ENCODE measurements at regions not wholly inside any gene's neighbourhood (a gene's known extent, or its start where the extent isn't known, plus 50 kb on each side); places are given as distances from the start of the nearest gene placed in this dataset.

DNA sequence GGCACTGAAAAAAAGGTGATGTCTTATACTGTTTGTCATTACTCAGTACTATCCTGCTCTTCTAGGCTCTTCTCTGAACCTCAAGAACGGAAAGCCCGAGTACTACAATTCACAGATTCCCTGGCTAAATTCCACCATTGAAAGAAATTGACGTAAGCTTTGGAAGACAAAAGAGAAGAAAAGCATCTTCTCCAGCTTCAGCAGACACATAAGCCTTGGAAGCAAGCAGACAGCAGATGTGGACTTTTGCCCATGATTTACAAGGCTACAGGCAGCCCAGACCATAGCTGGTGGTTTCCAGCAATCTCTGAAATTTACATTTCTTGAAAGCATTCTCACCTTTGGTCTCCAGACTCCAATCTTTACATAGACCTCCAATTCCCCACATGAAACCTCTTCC is 289.0 kb downstream of the C1D start:
- TF ChIP-seq, protein P1, sequence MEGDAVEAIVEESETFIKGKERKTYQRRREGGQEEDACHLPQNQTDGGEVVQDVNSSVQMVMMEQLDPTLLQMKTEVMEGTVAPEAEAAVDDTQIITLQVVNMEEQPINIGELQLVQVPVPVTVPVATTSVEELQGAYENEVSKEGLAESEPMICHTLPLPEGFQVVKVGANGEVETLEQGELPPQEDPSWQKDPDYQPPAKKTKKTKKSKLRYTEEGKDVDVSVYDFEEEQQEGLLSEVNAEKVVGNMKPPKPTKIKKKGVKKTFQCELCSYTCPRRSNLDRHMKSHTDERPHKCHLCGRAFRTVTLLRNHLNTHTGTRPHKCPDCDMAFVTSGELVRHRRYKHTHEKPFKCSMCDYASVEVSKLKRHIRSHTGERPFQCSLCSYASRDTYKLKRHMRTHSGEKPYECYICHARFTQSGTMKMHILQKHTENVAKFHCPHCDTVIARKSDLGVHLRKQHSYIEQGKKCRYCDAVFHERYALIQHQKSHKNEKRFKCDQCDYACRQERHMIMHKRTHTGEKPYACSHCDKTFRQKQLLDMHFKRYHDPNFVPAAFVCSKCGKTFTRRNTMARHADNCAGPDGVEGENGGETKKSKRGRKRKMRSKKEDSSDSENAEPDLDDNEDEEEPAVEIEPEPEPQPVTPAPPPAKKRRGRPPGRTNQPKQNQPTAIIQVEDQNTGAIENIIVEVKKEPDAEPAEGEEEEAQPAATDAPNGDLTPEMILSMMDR (IDR thresholded peaks at IDR 0.05; ENCODE audit: low read depth, low read length, missing input control), result no peak
- TF ChIP-seq, protein P2, sequence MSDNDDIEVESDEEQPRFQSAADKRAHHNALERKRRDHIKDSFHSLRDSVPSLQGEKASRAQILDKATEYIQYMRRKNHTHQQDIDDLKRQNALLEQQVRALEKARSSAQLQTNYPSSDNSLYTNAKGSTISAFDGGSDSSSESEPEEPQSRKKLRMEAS (IDR thresholded peaks at IDR 0.05), result no peak
- TF ChIP-seq TAF1 (conservative IDR thresholded peaks at IDR 0.05) (no peak), EGR1 (IDR thresholded peaks at IDR 0.05; ENCODE audit: low read depth in 2 of 2) (no peak), YY1 (IDR thresholded peaks at IDR 0.05) (no peak), RXRA (IDR thresholded peaks at IDR 0.05) (no peak), HNF4A (conservative IDR thresholded peaks at IDR 0.05) (no peak), JUND (IDR thresholded peaks at IDR 0.05) (no peak), GABPA (IDR thresholded peaks at IDR 0.05 in 1 of 2, conservative IDR thresholded peaks at IDR 0.05 in 1 of 2) (no peak)
- TF ChIP-seq, protein P3, sequence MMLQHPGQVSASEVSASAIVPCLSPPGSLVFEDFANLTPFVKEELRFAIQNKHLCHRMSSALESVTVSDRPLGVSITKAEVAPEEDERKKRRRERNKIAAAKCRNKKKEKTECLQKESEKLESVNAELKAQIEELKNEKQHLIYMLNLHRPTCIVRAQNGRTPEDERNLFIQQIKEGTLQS (IDR thresholded peaks at IDR 0.05), result no peak
- TF ChIP-seq, protein P4, sequence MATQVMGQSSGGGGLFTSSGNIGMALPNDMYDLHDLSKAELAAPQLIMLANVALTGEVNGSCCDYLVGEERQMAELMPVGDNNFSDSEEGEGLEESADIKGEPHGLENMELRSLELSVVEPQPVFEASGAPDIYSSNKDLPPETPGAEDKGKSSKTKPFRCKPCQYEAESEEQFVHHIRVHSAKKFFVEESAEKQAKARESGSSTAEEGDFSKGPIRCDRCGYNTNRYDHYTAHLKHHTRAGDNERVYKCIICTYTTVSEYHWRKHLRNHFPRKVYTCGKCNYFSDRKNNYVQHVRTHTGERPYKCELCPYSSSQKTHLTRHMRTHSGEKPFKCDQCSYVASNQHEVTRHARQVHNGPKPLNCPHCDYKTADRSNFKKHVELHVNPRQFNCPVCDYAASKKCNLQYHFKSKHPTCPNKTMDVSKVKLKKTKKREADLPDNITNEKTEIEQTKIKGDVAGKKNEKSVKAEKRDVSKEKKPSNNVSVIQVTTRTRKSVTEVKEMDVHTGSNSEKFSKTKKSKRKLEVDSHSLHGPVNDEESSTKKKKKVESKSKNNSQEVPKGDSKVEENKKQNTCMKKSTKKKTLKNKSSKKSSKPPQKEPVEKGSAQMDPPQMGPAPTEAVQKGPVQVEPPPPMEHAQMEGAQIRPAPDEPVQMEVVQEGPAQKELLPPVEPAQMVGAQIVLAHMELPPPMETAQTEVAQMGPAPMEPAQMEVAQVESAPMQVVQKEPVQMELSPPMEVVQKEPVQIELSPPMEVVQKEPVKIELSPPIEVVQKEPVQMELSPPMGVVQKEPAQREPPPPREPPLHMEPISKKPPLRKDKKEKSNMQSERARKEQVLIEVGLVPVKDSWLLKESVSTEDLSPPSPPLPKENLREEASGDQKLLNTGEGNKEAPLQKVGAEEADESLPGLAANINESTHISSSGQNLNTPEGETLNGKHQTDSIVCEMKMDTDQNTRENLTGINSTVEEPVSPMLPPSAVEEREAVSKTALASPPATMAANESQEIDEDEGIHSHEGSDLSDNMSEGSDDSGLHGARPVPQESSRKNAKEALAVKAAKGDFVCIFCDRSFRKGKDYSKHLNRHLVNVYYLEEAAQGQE (IDR thresholded peaks at IDR 0.05), result no peak
